Loucy (cell line): ENCODE measurements at regions not wholly inside any gene's neighbourhood (a gene's known extent, or its start where the extent isn't known, plus 50 kb on each side); places are given as distances from the start of the nearest gene placed in this dataset.

Experiments
- H2AFZ ChIP-seq: fragments of 200-600 bp; sonication (generic); 2 replicates; pipeline ENCODE4 v1.6.0; 2016; ENCODE audit warnings: antibody characterized with exemption, mild to moderate bottlenecking, low read length, moderate library complexity
- H3F3A ChIP-seq: fragments of 200-600 bp; 2 replicates; pipeline ENCODE4 v1.6.0; 2016; ENCODE audit warnings: antibody characterized with exemption, low read depth, mild to moderate bottlenecking
- H3K27me3 ChIP-seq: fragments of 200-600 bp; sonication (generic); 2 replicates; pipeline ENCODE4 v1.6.1; 2014; ENCODE audit warnings: low read length, mild to moderate bottlenecking; ENCODE audit not compliant: insufficient read depth, poor library complexity, severe bottlenecking
- H3K36me3 ChIP-seq: fragments of 200-600 bp; sonication (generic); 2 replicates; pipeline ENCODE4 v1.6.1; 2016; ENCODE audit warnings: low read length; ENCODE audit not compliant: insufficient read depth
- H3K4me1 ChIP-seq: fragments of 200-600 bp; sonication (generic); 2 replicates; pipeline ENCODE4 v1.5.1; 2014; ENCODE audit warnings: low read length, mild to moderate bottlenecking; ENCODE audit not compliant: insufficient read depth, poor library complexity, severe bottlenecking
- H3K4me2 ChIP-seq: fragments of 200-600 bp; sonication (generic); 2 replicates; pipeline ENCODE4 v1.6.0; 2014; ENCODE audit warnings: antibody characterized with exemption, low read length, low read depth, mild to moderate bottlenecking; ENCODE audit not compliant: poor library complexity, severe bottlenecking
- H3K4me3 ChIP-seq: fragments of 200-600 bp; sonication (generic); 2 replicates; pipeline ENCODE4 v1.5.1; 2014; ENCODE audit warnings: low read length, mild to moderate bottlenecking, mixed read lengths; ENCODE audit not compliant: poor library complexity, severe bottlenecking
- H3K79me2 ChIP-seq: fragments of 200-600 bp; sonication (generic); 2 replicates; pipeline ENCODE4 v1.6.1; 2014; ENCODE audit warnings: low read length; ENCODE audit not compliant: insufficient read depth
- H3K9ac ChIP-seq: fragments of 200-600 bp; sonication (generic); 2 replicates; pipeline ENCODE4 v1.6.0; 2014; ENCODE audit warnings: mild to moderate bottlenecking, low read depth, low read length, moderate library complexity; ENCODE audit not compliant: poor library complexity, severe bottlenecking
- H3K9me2 ChIP-seq: fragments of 200-600 bp; sonication (generic); replicated peaks from 2 replicates; pipeline ENCODE4 v1.6.1; 2016; ENCODE audit warnings: low read depth, low read length, mixed read lengths
- H3K9me3 ChIP-seq: fragments of 200-600 bp; sonication (generic); 2 replicates; pipeline ENCODE4 v1.6.1; 2014; ENCODE audit warnings: mild to moderate bottlenecking, antibody characterized with exemption, low read length, low read depth; ENCODE audit not compliant: insufficient read depth
- H4K20me1 ChIP-seq: fragments of 200-600 bp; sonication (generic); 2 replicates; pipeline ENCODE4 v1.6.0; 2014; ENCODE audit warnings: antibody characterized with exemption, low read length, mild to moderate bottlenecking; ENCODE audit not compliant: insufficient read depth, poor library complexity, severe bottlenecking
- CTCF ChIP-seq: fragments of 200-600 bp; sonication (generic); conservative IDR thresholded peaks from 2 replicates; pipeline ENCODE4 v1.5.1; 2014; ENCODE audit warnings: mild to moderate bottlenecking, antibody characterized with exemption, low read length
- EZH2phosphoT487 ChIP-seq: fragments of 200-600 bp; IDR thresholded peaks from 2 replicates; pipeline ENCODE4 v1.6.1; 2018; ENCODE audit warnings: antibody characterized with exemption, mild to moderate bottlenecking, moderate library complexity, borderline replicate concordance

GRCh38 chr21:38740090-38740489 lies 65.6 kb upstream of the ETS2 start:
- Histone ChIP-seq H3K9ac (no peak overlapping the region), H3K9me2 (no peaks in the 10 kb centered on the region), H3K27me3 (no peaks in the 10 kb centered on the region), H3K4me1 (peaks cover 22% of the 10 kb centered on the region), H3K79me2 (no peaks in the 10 kb centered on the region), H3K36me3 (no peaks in the 10 kb centered on the region), H3K9me3 (no peaks in the 10 kb centered on the region), H4K20me1 (no peaks in the 10 kb centered on the region), H3K4me3 (no peak overlapping the region), H2AFZ (peak overlapping the region; percentile 86), H3F3A (no peaks in the 10 kb centered on the region), H3K4me2 (peak overlapping the region; percentile 36)
- no peak for TF ChIP-seq CTCF
- no peak for TF ChIP-seq EZH2phosphoT487

DNA sequence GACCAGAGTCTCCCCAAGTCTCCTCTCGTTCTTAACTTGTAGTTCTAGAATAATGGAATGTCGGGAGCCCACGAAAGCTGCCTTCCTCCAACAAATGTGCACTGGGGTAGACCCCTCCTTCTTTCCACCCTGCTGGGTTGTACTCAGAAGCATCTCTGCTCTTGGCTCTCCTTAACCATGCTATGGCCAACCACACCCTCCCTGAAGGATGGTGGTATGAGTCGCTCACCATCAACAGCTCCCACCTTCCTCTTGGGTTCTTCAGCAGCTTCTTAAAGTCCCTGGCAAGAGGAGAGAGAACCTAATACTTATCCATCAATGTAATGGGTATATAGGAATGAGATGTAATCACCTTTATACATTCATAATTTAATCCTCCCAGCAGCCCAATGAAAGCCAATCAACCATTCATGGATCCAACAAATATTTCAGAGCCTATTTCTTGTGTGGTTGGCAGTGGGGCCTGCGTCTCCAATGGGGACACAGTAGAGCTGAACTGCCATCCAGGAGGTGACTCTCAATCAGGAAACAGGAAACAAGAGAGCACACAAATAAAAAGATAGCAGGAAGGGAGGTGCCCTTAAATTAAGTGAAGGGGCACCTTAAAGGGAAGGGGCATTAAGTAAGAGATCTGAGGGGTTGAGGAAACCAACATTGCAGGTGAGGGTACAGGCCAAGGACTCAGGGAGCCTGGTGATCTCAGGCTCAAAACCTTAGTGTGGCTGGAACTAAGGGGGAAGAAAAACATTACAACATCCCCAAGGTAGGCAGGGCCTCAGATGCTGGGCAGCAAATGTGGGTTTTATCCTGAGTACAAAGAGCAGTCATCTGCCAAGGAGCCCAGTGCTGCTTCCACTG lies 64.4 kb upstream of the ETS2 start:
- Histone ChIP-seq H3K79me2 (no peaks in the 10 kb centered on the region), H3K4me3 (peak overlapping the region; percentile 4), H3F3A (no peaks in the 10 kb centered on the region), H3K9me3 (no peaks in the 10 kb centered on the region), H3K9ac (no peak overlapping the region), H3K4me1 (peaks cover 22% of the 10 kb centered on the region), H2AFZ (peak overlapping the region; percentile 53), H4K20me1 (no peaks in the 10 kb centered on the region), H3K36me3 (no peaks in the 10 kb centered on the region), H3K27me3 (no peaks in the 10 kb centered on the region), H3K4me2 (peak overlapping the region; percentile 46), H3K9me2 (no peaks in the 10 kb centered on the region)
- no peak for TF ChIP-seq CTCF
- no peak for TF ChIP-seq EZH2phosphoT487

DNA sequence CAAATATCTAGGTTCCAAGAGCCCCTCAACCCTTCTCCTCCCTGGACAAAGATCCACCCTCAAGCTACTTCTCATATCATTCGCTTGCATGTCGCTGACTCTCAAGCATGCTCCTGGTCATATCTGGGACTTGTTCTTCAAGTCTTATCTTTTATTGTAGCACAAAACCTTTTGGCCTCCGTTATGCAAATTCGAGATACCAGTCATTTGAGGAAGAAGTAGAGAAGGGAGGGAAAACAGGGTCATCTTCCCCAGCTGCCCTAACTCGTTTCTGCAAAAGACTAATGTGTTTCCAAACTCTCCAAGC lies 63.8 kb upstream of the ETS2 start:
- H3K36me3 ChIP-seq, result no peaks in the 10 kb centered on the region
- peak overlapping the region; percentile 53 for H2AFZ ChIP-seq
- no peaks in the 10 kb centered on the region for H3K79me2 ChIP-seq
- no peaks in the 10 kb centered on the region for H4K20me1 ChIP-seq
- no peaks in the 10 kb centered on the region for H3F3A ChIP-seq
- H3K9ac ChIP-seq, result no peak overlapping the region
- no peaks in the 10 kb centered on the region for H3K9me3 ChIP-seq
- peak overlapping the region; percentile 4 for H3K4me3 ChIP-seq
- no peaks in the 10 kb centered on the region for H3K27me3 ChIP-seq
- no peaks in the 10 kb centered on the region for H3K9me2 ChIP-seq
- TF ChIP-seq EZH2phosphoT487 (no peak), CTCF (no peak)
- H3K4me1 ChIP-seq, result peaks cover 22% of the 10 kb centered on the region
- H3K4me2 ChIP-seq, result peak overlapping the region; percentile 46
